GM21423 (cell line): ENCODE measurements at regions not wholly inside any gene's neighbourhood (a gene's known extent, or its start where the extent isn't known, plus 50 kb on each side); places are given as distances from the start of the nearest gene placed in this dataset.
A peak's percentile ranks its signal among the peaks of the same experiment; 100 is the strongest.
"Not testable (repeated sequence)": the region's sequence is repeated elsewhere in the genome, so short reads cannot be mapped to it uniquely, and the experiment has no call there.

ENCODE experiments used
- ATAC-seq: cut with Tn5 transposase; IDR thresholded peaks from one replicate; pipeline ENCODE4 v1.9.1; 2021; ENCODE audit warnings: mild to moderate bottlenecking, moderate library complexity; ENCODE audit not compliant: unreplicated experiment

DNA sequence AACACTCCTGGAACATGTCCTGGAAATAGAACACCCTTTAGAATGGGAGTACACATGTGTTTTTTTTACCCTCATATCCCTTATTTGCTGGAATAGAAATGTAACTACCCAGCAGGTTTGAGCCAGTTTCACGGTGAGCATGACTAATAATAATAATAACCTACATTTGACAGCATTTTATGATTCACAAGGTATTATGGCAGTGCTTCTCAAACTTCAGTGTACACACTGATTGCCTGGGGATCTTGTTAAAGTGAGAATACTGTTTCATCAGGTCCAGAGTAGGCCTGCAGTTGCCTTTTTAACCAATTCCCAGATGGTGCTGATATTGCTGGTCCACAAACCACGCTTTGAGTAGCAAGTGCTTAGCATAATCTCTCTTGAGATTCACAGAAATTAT lies 63.9 kb downstream of the NFKBIZ start:
- no peak for ATAC-seq

DNA sequence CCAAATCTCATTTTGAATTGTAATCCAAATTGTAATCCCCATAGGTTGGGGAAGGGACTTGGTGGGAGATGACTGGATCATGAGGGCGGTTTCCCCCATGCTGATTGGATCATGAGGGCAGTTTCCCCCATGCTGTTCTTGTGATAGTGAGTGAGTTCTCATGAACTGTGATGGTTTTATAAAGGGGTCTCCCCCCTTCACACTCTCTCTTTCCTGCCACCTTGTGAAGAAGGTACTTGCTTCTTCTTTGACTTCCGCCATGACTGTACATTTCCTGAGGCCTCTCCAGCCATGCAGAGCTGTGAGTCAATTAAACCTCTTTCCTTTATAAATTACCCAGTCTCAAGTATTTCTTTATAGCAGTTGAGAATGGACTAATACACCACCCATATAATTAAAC lies 68.4 kb downstream of the NFKBIZ start:
- not testable (repeated sequence) for ATAC-seq

- ATAC-seq = not testable (repeated sequence)
Observed at GRCh38 chr3:101922151-101922725, 72.9 kb downstream of the NFKBIZ start.

DNA sequence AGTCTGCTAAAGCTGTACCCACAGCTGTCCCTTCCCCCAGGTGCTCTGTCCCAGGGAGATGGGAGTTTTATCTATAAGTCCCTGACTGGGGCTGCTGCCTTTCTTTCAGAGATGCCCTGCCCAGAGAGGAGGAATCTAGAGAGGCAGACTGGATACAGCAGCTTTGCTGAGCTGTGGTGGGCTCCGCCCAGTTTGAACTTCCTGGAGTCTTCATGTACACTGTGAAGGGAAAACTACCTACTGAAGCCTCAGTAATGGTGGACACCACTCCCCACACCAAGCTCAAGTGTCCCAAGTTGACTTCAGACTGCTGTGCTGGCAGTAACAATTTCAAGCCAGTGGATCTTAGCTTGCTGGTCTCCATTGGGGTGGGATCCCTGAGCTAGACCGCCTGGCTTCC lies 75.3 kb downstream of the NFKBIZ start:
- not testable (repeated sequence) for ATAC-seq

DNA sequence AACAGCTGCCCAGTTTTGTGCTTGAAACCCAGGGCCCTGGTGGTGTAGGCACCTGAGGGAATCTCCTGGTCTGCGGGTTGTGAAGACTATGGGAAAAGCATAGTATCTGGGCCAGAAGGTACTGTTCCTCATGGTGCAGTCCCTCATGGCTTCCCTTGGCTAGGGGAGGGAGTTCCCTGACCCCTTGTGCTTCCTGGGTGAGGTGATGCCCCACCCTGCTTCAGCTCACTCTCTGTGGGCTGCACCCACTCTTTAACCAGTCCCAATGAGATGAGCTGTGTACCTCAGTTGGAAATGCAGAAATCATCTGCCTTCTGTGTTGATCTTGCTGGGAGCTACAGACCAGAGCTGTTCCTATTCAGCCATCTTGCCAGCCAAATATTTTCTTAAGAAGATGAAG lies 75.8 kb downstream of the NFKBIZ start:
- not testable (repeated sequence) for ATAC-seq

DNA sequence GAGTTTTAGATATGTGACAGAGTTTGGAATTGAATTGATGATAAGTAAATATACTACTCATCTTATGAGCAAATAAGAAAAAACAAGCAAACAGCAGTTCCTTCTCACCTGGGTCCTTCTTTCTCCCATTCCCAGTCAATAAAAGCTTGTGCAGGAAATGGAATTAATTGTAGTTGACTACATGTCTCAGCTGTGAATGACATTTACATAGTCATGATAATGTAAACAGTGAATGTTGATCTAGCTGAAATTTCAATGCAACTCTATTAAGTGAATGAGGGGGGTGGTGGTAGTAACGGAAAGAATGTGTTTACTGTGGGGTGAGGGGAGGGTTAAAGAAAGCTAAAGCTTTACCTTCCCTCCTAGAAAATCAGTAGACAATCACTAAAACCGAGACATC lies 76.2 kb downstream of the NFKBIZ start:
- no peak for ATAC-seq

DNA sequence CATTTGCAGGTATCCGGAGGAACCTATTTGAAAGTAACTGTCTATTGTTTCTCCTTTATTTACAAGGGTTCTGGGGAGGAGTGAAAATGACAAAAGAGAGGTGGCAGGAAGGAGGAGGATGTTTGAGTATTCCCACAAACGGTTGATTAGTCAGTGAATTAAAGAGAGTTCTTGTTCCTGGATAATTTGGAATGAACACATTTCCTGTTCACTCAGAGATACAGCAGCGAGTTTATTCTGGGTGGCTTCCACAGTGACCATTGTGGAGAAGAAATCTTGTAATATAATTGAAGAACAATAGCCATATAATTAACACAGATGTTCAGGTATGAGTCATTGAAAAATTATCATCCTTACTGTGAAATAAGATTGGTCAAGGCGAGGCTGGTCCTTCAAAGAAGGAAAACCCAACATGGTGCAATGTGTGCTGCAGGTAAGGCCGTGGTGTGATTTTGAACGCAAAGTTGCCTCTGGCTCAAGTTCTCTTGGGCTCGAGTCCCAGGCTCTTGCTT lies 77.3 kb downstream of the NFKBIZ start:
- no peak for ATAC-seq

DNA sequence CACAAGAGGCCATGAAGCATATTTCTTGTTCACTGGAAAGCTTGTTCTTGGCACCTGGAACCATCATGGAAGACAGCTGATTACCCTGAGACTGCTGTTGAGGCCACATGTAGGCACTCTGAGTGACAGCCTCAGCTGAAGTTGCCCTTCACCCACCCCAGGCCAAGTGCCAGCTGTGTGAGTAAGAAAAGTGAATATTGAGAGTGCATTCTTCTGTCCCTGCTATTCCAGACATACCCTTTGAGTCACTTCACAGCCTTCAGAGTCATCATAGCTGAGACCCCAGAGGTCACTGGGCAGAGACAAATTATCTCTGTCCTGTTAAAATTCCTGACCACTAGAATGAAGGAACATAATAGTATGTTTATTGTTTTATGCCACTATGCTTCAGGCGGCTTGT lies 79.6 kb downstream of the NFKBIZ start:
- ATAC-seq = no peak

DNA sequence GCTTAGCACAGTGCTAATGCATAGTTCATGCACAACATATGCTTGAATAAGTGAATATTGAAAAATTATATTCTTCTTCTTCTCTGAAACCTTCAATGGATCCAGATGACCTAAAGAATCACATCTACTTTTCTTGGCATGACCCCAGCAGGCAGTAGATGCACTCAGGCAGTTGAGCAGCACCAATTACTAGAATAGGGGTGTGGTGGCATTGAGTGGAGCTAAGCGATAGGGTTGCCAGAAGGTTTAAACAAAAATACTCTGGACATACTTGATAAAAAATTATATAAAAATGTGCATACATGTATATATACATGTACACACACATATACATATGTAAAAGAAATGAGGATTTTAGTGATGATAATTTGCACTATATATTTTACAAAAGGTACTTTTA lies 81.8 kb downstream of the NFKBIZ start:
- ATAC-seq = no peak

DNA sequence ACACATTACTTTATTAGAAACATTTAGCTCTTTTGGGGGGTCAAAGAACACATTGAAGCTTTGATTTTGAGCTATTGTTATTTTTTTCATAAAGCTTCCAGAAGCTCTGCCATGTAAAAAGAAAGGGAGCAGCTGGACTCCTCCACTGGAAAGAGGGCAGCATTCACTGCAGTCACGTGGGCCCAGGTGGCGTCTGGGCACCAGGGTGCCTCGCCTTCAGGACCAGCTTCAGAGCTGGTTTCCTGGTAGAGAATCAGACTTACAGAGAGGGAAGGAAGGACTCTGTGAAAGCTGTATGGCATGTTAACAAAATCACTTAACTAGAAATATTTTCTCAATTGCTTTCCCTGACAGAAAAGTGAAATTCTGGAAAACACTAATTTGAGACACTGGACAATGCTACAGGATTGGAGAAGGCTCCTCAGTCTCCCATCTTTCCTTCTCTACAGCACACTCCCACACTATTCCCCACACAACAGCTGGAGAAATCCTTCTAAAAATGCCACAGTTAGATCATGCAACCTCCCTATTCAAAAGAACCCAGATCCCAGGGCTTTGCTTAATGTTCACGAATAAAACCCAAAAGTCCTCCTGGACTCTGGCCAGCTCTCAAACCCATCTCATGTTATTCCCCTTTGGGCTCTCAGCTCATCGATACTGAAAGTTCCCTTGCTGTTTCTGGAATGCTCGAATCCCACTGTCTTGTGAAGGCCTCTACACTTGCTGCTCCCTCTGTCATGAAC lies 83.2 kb downstream of the NFKBIZ start:
- ATAC-seq = no peak

DNA sequence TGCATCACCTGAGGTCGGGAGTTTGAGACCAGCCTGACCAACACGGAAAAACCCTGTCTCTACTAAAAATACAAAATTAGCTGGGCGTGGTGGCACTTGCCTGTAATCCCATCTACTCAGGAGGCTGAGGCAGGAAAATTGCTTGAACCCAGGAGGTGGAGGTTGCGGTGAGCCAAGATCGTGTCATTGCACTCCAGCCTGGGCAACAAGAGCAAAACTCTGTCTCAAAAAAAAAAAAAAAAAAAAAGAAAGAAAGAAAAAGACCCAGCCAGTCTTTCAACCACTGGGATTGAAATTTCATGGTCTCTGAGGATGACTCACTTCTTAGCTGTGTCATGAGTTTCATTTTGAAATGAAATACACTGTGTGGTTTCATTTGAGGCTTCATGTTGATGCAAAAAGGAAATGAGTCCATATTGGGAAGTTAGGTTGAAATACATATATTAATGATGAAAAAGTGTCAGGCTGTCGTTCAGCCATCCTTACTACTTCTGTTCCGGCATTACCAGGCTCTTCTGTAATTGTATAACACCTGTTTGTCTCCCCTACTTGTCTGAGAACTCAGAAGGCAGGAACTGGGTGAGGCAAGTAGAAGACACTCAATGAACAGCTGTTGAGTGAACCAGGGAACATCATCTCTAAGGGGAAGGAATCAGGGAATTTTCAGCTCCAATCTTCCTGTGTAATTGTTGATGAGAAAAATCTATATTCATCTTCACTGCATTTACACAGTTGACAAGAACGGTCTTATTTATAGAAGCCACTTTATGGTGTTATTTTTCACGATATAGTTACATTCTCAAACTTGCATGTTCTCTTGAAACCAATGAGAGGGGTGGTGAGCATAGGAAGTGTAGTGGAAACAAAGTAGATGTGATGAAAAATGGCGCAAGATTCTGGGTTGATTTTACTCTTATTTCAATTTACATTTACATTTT lies 87.4 kb downstream of the NFKBIZ start:
- peak; percentile 88 for ATAC-seq

GRCh38 chr3:101938262-101938847 lies 89.0 kb downstream of the NFKBIZ start:
- ATAC-seq = peak; percentile 36

GRCh38 chr3:101939361-101940049 lies 90.2 kb downstream of the NFKBIZ start:
- no peak for ATAC-seq

GRCh38 chr3:101940521-101941317 lies 91.4 kb downstream of the NFKBIZ start:
- no peak for ATAC-seq

GRCh38 chr3:101941318-101942040 lies 92.2 kb downstream of the NFKBIZ start:
- no peak for ATAC-seq

GRCh38 chr3:101942356-101942755 lies 93.0 kb downstream of the NFKBIZ start:
- no peak for ATAC-seq

GRCh38 chr3:101943029-101943428 lies 93.7 kb downstream of the NFKBIZ start:
- no peak for ATAC-seq

DNA sequence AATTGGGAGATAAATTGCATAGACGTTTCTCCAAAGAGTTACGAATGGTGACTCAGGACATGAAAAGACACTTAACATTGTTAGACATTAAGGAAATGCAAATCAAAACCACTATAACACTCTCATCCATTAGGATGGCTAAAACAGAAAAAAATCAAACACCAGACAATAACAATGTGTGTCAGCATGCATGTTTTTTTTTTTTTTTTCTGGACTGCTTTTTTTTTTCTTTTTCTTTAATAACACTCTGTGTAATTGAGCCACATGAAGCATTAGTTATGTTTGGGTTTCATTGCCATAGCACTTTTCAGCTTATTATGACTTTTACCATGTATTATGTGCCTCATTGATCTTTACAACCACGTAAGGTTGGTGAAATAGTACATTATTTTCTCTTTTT lies 95.0 kb downstream of the NFKBIZ start:
- no peak for ATAC-seq

GRCh38 chr3:101945980-101946379 lies 96.7 kb downstream of the NFKBIZ start:
- no peak for ATAC-seq
